A673 (cell line): ENCODE measurements at regions not wholly inside any gene's neighbourhood (a gene's known extent, or its start where the extent isn't known, plus 50 kb on each side); places are given as distances from the start of the nearest gene placed in this dataset.

Experiments used
- EZH2 ChIP-seq: fragments of 200-600 bp; sonication (generic); IDR thresholded peaks from 2 replicates; pipeline ENCODE4 v1.6.1; 2017; ENCODE audit warnings: borderline replicate concordance, low read depth, mild to moderate bottlenecking, mixed read lengths, antibody characterized with exemption, low read length; ENCODE audit not compliant: poor library complexity, severe bottlenecking
- TF ChIP-seq, protein P1 (sequence below): fragments of 300-800, 200-600 bp; sonication (generic); conservative IDR thresholded peaks from 2 replicates; pipeline ENCODE4 v1.5.1; 2017; ENCODE audit warnings: low read depth, mild to moderate bottlenecking, antibody characterized with exemption, low read length, moderate library complexity, mixed read lengths

DNA sequence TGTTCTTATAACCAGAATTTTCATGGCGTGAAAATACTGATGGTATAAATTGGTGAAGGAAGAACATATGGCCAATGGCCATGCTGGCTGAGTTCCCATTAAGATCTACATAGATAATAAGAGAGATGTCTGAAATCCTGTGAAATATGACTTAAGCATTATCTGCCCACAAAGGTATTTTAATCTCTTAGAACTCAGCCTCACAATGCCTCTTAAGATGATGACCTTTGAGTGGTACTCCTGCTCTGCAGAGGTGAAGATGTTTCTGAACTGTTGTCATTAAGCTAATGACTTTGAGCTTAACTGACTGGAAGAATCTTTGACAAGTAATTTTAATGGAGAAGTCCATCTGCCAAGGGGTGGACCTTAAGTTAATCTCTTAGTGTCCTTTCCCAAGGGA is 148.7 kb downstream of the ZNF326 start:
- TF ChIP-seq, protein P1, sequence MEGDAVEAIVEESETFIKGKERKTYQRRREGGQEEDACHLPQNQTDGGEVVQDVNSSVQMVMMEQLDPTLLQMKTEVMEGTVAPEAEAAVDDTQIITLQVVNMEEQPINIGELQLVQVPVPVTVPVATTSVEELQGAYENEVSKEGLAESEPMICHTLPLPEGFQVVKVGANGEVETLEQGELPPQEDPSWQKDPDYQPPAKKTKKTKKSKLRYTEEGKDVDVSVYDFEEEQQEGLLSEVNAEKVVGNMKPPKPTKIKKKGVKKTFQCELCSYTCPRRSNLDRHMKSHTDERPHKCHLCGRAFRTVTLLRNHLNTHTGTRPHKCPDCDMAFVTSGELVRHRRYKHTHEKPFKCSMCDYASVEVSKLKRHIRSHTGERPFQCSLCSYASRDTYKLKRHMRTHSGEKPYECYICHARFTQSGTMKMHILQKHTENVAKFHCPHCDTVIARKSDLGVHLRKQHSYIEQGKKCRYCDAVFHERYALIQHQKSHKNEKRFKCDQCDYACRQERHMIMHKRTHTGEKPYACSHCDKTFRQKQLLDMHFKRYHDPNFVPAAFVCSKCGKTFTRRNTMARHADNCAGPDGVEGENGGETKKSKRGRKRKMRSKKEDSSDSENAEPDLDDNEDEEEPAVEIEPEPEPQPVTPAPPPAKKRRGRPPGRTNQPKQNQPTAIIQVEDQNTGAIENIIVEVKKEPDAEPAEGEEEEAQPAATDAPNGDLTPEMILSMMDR = no peak
- no peak for TF ChIP-seq EZH2
